Ovary (tissue), 7 donors: ENCODE measurements at regions not wholly inside any gene's neighbourhood (a gene's known extent, or its start where the extent isn't known, plus 50 kb on each side); places are given as distances from the start of the nearest gene placed in this dataset.

Source experiments
- DNase-seq, 5 donors: peaks; one replicate each; pipeline ENCODE4 v3.0.0-alpha.2; 2019 to 2020
- H3K27ac ChIP-seq, 2 donors: fragments of 200-600 bp; one replicate each; pipeline versions ENCODE4 v1.5.1 to v1.8.0; 2019 to 2022
- H3K27me3 ChIP-seq: fragments of 200-600 bp; one replicate; pipeline ENCODE4 v1.8.0; 2022
- H3K36me3 ChIP-seq: fragments of 200-600 bp; sonication (generic); one replicate; pipeline ENCODE4 v1.5.1; 2019
- H3K4me1 ChIP-seq: one replicate; pipeline ENCODE4 v1.8.1; 2013; ENCODE audit warnings: mild to moderate bottlenecking, moderate library complexity; ENCODE audit not compliant: insufficient read depth
- H3K4me3 ChIP-seq: fragments of 200-600 bp; sonication (generic); one replicate; pipeline ENCODE4 v1.5.1; 2017
- H3K9me3 ChIP-seq, 2 donors: fragments of 200-600 bp in 1 of 2; sonication (generic) in 1 of 2; one replicate each; pipeline versions ENCODE4 v1.5.1 to v1.8.1; 2013 to 2019; ENCODE audit warnings: mild to moderate bottlenecking in 1 of 2, moderate library complexity in 1 of 2
- CTCF ChIP-seq, 3 donors: fragments of 450-650 bp in 2 of 3; fragments of 200-600 bp in 1 of 3; IDR thresholded peaks; one replicate each; pipeline versions ENCODE4 v1.5.1 to v1.8.0; 2016 to 2022; ENCODE audit warnings: antibody characterized with exemption in 3 of 3, mild to moderate bottlenecking in 1 of 3
- EP300 ChIP-seq: sonication (generic); formaldehyde crosslinking; IDR thresholded peaks from one replicate; pipeline ENCODE4 v1.6.1; 2017; ENCODE audit warnings: antibody characterized with exemption
- POLR2A ChIP-seq: fragments of 450-650 bp; IDR thresholded peaks from one replicate; pipeline ENCODE4 v1.6.1; 2017; ENCODE audit warnings: antibody characterized with exemption, mild to moderate bottlenecking, moderate library complexity
- WGBS, 3 donors: extraction: QIAGEN DNeasy Blood & Tissue Kit in 1 of 3; methylation state at CpG; one replicate each; pipeline versions ENCODE4 v1.1.5 to v1.1.7; 2013 to 2017; 5-methylcytosine and 5-hydroxymethylcytosine counted together
- intact Hi-C, 4 donors: fragments of 100-400 bp; cut with DNase I; formaldehyde crosslinking; loops; one replicate each; pipeline versions ENCODE4 v1.11.0 to v1.15.1; 2022 to 2023
- donor health status: DM: no; HTN: no; CAD: no; lungs with moderate emphysema.
- donor health status: DM: no; HTN: no; CAD: no.
- donor health status: Bipolar disorder and iron deficiency.
- donor health status: DM: no; HTN: no; CAD: no.
- donor health status: DM: yes; HTN: yes; CAD: no.

- no peak overlapping the region for H3K27ac ChIP-seq
- DNase-seq = no peak
- no peaks in the 10 kb centered on the region for H3K9me3 ChIP-seq
- H3K4me1 ChIP-seq = peaks cover 7% of the 10 kb centered on the region
- H3K4me3 ChIP-seq = no peak overlapping the region
- TF ChIP-seq POLR2A (no peak), EP300 (no peak), CTCF (IDR thresholded peaks at IDR 0.05) (no peak)
- intact Hi-C loops = no loop called here
- no peaks in the 10 kb centered on the region for H3K36me3 ChIP-seq
- no peaks in the 10 kb centered on the region for H3K27me3 ChIP-seq
- 74 to 89% (median 82%) methylated on average over 1 of the region's 1 CpG for WGBS, 3 donors
Observed at GRCh38 chr13:99045396-99045795, 67.5 kb upstream of the DOCK9 start.

- WGBS, 3 donors = 32 to 44% (median 33%) methylated on average over 4 of the region's 4 CpGs
- Histone ChIP-seq H3K27me3 (no peaks in the 10 kb centered on the region), H3K4me3 (no peak overlapping the region), H3K9me3 (no peaks in the 10 kb centered on the region), H3K4me1 (peaks cover 7% of the 10 kb centered on the region), H3K36me3 (no peaks in the 10 kb centered on the region), H3K27ac (no peak overlapping the region)
- intact Hi-C loops = no loop called here
- DNase-seq = no peak
- TF ChIP-seq CTCF (IDR thresholded peaks at IDR 0.05) = no peak
- no peak for TF ChIP-seq EP300
- TF ChIP-seq POLR2A = no peak
Observed at GRCh38 chr13:99046851-99047250, 69.0 kb upstream of the DOCK9 start.

- Histone ChIP-seq H3K4me1 (peaks cover 7% of the 10 kb centered on the region), H3K9me3 (no peaks in the 10 kb centered on the region), H3K27ac (no peak overlapping the region), H3K36me3 (no peaks in the 10 kb centered on the region), H3K27me3 (no peaks in the 10 kb centered on the region), H3K4me3 (no peak overlapping the region)
- TF ChIP-seq POLR2A (no peak), EP300 (no peak), CTCF (IDR thresholded peaks at IDR 0.05) (no peak)
- no peak for DNase-seq
- intact Hi-C loops = no loop called here
- 90 to 91% (median 91%) methylated on average over 7 of the region's 7 CpGs for WGBS, 3 donors
Observed at GRCh38 chr13:99050983-99051488, 73.2 kb upstream of the DOCK9 start.

GRCh38 chr13:99051768-99052455, 74.0 kb upstream of the DOCK9 start:
- intact Hi-C loops = no loop called here
- Histone ChIP-seq H3K4me1 (peaks cover 3% of the 10 kb centered on the region), H3K4me3 (no peak overlapping the region), H3K27ac (no peak overlapping the region), H3K27me3 (no peaks in the 10 kb centered on the region), H3K9me3 (no peaks in the 10 kb centered on the region), H3K36me3 (no peaks in the 10 kb centered on the region)
- WGBS, 3 donors = 52 to 56% (median 54%) methylated on average over 2 of the region's 2 CpGs
- DNase-seq = no peak
- no peak for TF ChIP-seq POLR2A
- TF ChIP-seq EP300 = no peak
- no peak for TF ChIP-seq CTCF (IDR thresholded peaks at IDR 0.05)
